ENCODE measurements at regions not wholly inside any gene's neighbourhood (a gene's known extent, or its start where the extent isn't known, plus 50 kb on each side); places are given as distances from the start of the nearest gene placed in this dataset.

- H3K27me3 ChIP-seq (ENCODE audit: control insufficient read depth, insufficient read depth, low read length), result no peaks in the 10 kb centered on the region
- H3K4me3 ChIP-seq (ENCODE audit: low read length), result no peak overlapping the region
- no peaks in the 10 kb centered on the region for H3K9me3 ChIP-seq (replicated peaks; ENCODE audit: control insufficient read depth, low read depth, low read length)
- DNase-seq, result peak; percentile 91
- no peaks in the 10 kb centered on the region for H3K36me3 ChIP-seq (ENCODE audit: control insufficient read depth, insufficient read depth, low read length)
- H3K4me1 ChIP-seq (ENCODE audit: control insufficient read depth, insufficient read depth, low read length), result no peaks in the 10 kb centered on the region
- H3K27ac ChIP-seq (ENCODE audit: low read length), result peak overlapping the region; percentile 48
Observed at GRCh38 chr12:18207266-18207665, 54.1 kb upstream of the PIK3C2G start.

- Histone ChIP-seq H3K9me3 (replicated peaks; ENCODE audit: control insufficient read depth, low read depth, low read length) (no peaks in the 10 kb centered on the region), H3K36me3 (ENCODE audit: control insufficient read depth, insufficient read depth, low read length) (no peaks in the 10 kb centered on the region), H3K27ac (ENCODE audit: low read length) (no peak overlapping the region), H3K4me1 (ENCODE audit: control insufficient read depth, insufficient read depth, low read length) (no peaks in the 10 kb centered on the region), H3K4me3 (ENCODE audit: low read length) (no peak overlapping the region), H3K27me3 (ENCODE audit: control insufficient read depth, insufficient read depth, low read length) (no peaks in the 10 kb centered on the region)
- 92% methylated on average over 8 of the region's 13 CpGs for WGBS (ENCODE audit: insufficient coverage)
- DNase-seq, result no peak
Observed at GRCh38 chr12:18206198-18206597, 55.1 kb upstream of the PIK3C2G start.

GRCh38 chr12:18204053-18204452 is 57.3 kb upstream of the PIK3C2G start:
- Histone ChIP-seq H3K27me3 (ENCODE audit: control insufficient read depth, insufficient read depth, low read length) (no peaks in the 10 kb centered on the region), H3K9me3 (replicated peaks; ENCODE audit: control insufficient read depth, low read depth, low read length) (no peaks in the 10 kb centered on the region), H3K4me1 (ENCODE audit: control insufficient read depth, insufficient read depth, low read length) (no peaks in the 10 kb centered on the region), H3K4me3 (ENCODE audit: low read length) (no peak overlapping the region), H3K36me3 (ENCODE audit: control insufficient read depth, insufficient read depth, low read length) (no peaks in the 10 kb centered on the region), H3K27ac (ENCODE audit: low read length) (no peak overlapping the region)
- no peak for DNase-seq
- WGBS (ENCODE audit: insufficient coverage), result no CpG with 5 or more reads among the region's 4 CpGs

- DNase-seq, result no peak
- Histone ChIP-seq H3K4me3 (ENCODE audit: low read length) (no peak overlapping the region), H3K27ac (ENCODE audit: low read length) (no peak overlapping the region), H3K36me3 (ENCODE audit: control insufficient read depth, insufficient read depth, low read length) (no peaks in the 10 kb centered on the region), H3K9me3 (replicated peaks; ENCODE audit: control insufficient read depth, low read depth, low read length) (no peaks in the 10 kb centered on the region), H3K4me1 (ENCODE audit: control insufficient read depth, insufficient read depth, low read length) (no peaks in the 10 kb centered on the region), H3K27me3 (ENCODE audit: control insufficient read depth, insufficient read depth, low read length) (no peaks in the 10 kb centered on the region)
Observed at GRCh38 chr12:18192119-18192518, 69.2 kb upstream of the PIK3C2G start.

- H3K9me3 ChIP-seq (replicated peaks; ENCODE audit: control insufficient read depth, low read depth, low read length), result no peaks in the 10 kb centered on the region
- no CpG with 5 or more reads among the region's 2 CpGs for WGBS (ENCODE audit: insufficient coverage)
- no peak for DNase-seq
Observed at GRCh38 chr12:18183141-18183540, 78.2 kb upstream of the PIK3C2G start.

GRCh38 chr12:18171571-18171970 is 81.6 kb upstream of the RERGL start:
- Histone ChIP-seq H3K27me3 (ENCODE audit: control insufficient read depth, insufficient read depth, low read length) (no peaks in the 10 kb centered on the region), H3K4me3 (ENCODE audit: low read length) (no peak overlapping the region), H3K9me3 (replicated peaks; ENCODE audit: control insufficient read depth, low read depth, low read length) (peaks cover 15% of the 10 kb centered on the region), H3K4me1 (ENCODE audit: control insufficient read depth, insufficient read depth, low read length) (no peaks in the 10 kb centered on the region), H3K27ac (ENCODE audit: low read length) (no peak overlapping the region), H3K36me3 (ENCODE audit: control insufficient read depth, insufficient read depth, low read length) (no peaks in the 10 kb centered on the region)
- no CpG with 5 or more reads among the region's 1 CpG for WGBS (ENCODE audit: insufficient coverage)
- DNase-seq, result no peak

More at GRCh38 chr12:18183141-18183540, 78.2 kb upstream of the PIK3C2G start:
- no peak overlapping the region for H3K4me3 ChIP-seq (ENCODE audit: low read length)
- no peak overlapping the region for H3K27ac ChIP-seq (ENCODE audit: low read length)
- H3K4me1 ChIP-seq (ENCODE audit: control insufficient read depth, insufficient read depth, low read length), result no peaks in the 10 kb centered on the region
- no peaks in the 10 kb centered on the region for H3K36me3 ChIP-seq (ENCODE audit: control insufficient read depth, insufficient read depth, low read length)
- no peaks in the 10 kb centered on the region for H3K27me3 ChIP-seq (ENCODE audit: control insufficient read depth, insufficient read depth, low read length)

- H3K27ac ChIP-seq (ENCODE audit: low read length), result no peak overlapping the region
- no CpG with 5 or more reads among the region's 3 CpGs for WGBS (ENCODE audit: insufficient coverage)
- no peaks in the 10 kb centered on the region for H3K27me3 ChIP-seq (ENCODE audit: control insufficient read depth, insufficient read depth, low read length)
- DNase-seq, result no peak
- no peaks in the 10 kb centered on the region for H3K36me3 ChIP-seq (ENCODE audit: control insufficient read depth, insufficient read depth, low read length)
- H3K4me3 ChIP-seq (ENCODE audit: low read length), result no peak overlapping the region
- H3K4me1 ChIP-seq (ENCODE audit: control insufficient read depth, insufficient read depth, low read length), result no peaks in the 10 kb centered on the region
- peaks cover 8% of the 10 kb centered on the region for H3K9me3 ChIP-seq (replicated peaks; ENCODE audit: control insufficient read depth, low read depth, low read length)
Observed at GRCh38 chr12:18168016-18168415, 78.0 kb upstream of the RERGL start.

- H3K4me3 ChIP-seq (ENCODE audit: low read length), result no peak overlapping the region
- DNase-seq, result no peak
- H3K27ac ChIP-seq (ENCODE audit: low read length), result no peak overlapping the region
- WGBS (ENCODE audit: insufficient coverage), result no CpG with 5 or more reads among the region's 2 CpGs
- no peaks in the 10 kb centered on the region for H3K27me3 ChIP-seq (ENCODE audit: control insufficient read depth, insufficient read depth, low read length)
- no peaks in the 10 kb centered on the region for H3K4me1 ChIP-seq (ENCODE audit: control insufficient read depth, insufficient read depth, low read length)
- H3K36me3 ChIP-seq (ENCODE audit: control insufficient read depth, insufficient read depth, low read length), result no peaks in the 10 kb centered on the region
- no peaks in the 10 kb centered on the region for H3K9me3 ChIP-seq (replicated peaks; ENCODE audit: control insufficient read depth, low read depth, low read length)
Observed at GRCh38 chr12:18165889-18166288, 75.9 kb upstream of the RERGL start.

- no peak overlapping the region for H3K4me3 ChIP-seq (ENCODE audit: low read length)
- no CpG with 5 or more reads among the region's 2 CpGs for WGBS (ENCODE audit: insufficient coverage)
- no peaks in the 10 kb centered on the region for H3K9me3 ChIP-seq (replicated peaks; ENCODE audit: control insufficient read depth, low read depth, low read length)
- H3K27ac ChIP-seq (ENCODE audit: low read length), result no peak overlapping the region
- no peaks in the 10 kb centered on the region for H3K27me3 ChIP-seq (ENCODE audit: control insufficient read depth, insufficient read depth, low read length)
- no peaks in the 10 kb centered on the region for H3K4me1 ChIP-seq (ENCODE audit: control insufficient read depth, insufficient read depth, low read length)
- H3K36me3 ChIP-seq (ENCODE audit: control insufficient read depth, insufficient read depth, low read length), result no peaks in the 10 kb centered on the region
- peak; percentile 52 for DNase-seq
Observed at GRCh38 chr12:18165422-18165871, 75.5 kb upstream of the RERGL start.

- Histone ChIP-seq H3K9me3 (replicated peaks; ENCODE audit: control insufficient read depth, low read depth, low read length) (peaks cover 9% of the 10 kb centered on the region), H3K4me1 (ENCODE audit: control insufficient read depth, insufficient read depth, low read length) (no peaks in the 10 kb centered on the region), H3K27ac (ENCODE audit: low read length) (no peak overlapping the region), H3K36me3 (ENCODE audit: control insufficient read depth, insufficient read depth, low read length) (no peaks in the 10 kb centered on the region), H3K27me3 (ENCODE audit: control insufficient read depth, insufficient read depth, low read length) (no peaks in the 10 kb centered on the region), H3K4me3 (ENCODE audit: low read length) (no peak overlapping the region)
- no CpG with 5 or more reads among the region's 1 CpG for WGBS (ENCODE audit: insufficient coverage)
- DNase-seq, result no peak
Observed at GRCh38 chr12:18160901-18161300, 70.9 kb upstream of the RERGL start.

GRCh38 chr12:18158774-18159557 is 69.0 kb upstream of the RERGL start:
- Histone ChIP-seq H3K27ac (ENCODE audit: low read length) (no peak overlapping the region), H3K36me3 (ENCODE audit: control insufficient read depth, insufficient read depth, low read length) (no peaks in the 10 kb centered on the region), H3K4me3 (ENCODE audit: low read length) (no peak overlapping the region), H3K9me3 (replicated peaks; ENCODE audit: control insufficient read depth, low read depth, low read length) (peaks cover 9% of the 10 kb centered on the region), H3K4me1 (ENCODE audit: control insufficient read depth, insufficient read depth, low read length) (no peaks in the 10 kb centered on the region), H3K27me3 (ENCODE audit: control insufficient read depth, insufficient read depth, low read length) (no peaks in the 10 kb centered on the region)
- DNase-seq, result no peak
- 94% methylated on average over 3 of the region's 6 CpGs for WGBS (ENCODE audit: insufficient coverage)

Measured in muscle of leg (tissue), 3 donors.